ENCODE measurements at regions not wholly inside any gene's neighbourhood (a gene's known extent, or its start where the extent isn't known, plus 50 kb on each side); places are given as distances from the start of the nearest gene placed in this dataset.

DNA sequence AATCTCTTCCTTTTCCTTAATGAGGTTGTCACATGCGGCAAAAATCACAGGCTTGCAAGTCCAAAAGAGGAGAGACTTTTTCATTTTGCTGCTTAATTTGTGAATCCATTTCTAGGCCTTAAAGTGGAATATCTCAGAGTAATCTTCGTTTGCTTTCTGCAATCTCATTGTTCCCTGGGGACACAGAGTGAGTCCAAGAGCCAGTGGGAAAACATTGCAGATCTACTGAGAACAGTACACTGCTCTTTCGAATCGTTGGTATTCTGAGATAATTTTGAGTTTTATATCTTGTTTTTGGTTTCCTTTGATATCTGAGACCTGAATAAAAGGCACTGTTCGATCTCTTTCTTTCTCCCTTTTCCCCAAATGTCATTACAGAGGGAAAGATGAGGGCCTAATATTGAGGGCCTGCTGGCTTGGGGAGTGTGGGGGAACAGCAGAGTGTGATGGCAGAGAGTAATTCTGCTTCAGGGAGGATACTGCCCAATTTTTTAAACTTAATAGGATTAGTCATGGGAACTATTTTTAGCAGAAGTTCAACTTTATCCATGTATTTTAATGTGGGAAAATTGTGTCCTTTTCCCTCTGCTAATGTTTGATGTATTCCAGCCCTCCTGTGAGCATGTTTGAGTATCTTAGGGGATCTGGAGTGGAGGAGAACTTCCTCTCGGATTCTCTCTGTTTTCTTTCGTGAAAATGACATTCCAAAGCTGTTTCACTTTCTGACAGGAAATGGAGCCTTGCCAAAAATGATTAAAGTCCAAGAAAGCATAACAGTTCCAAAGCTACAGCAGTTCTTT is 418.2 kb upstream of the ZEB2 start:
- DNase-seq (ENCODE audit: low spot score) (no peak), ATAC-seq (no peak)
- no peaks in the 10 kb centered on the region for H3K27me3 Mint-ChIP-seq (ENCODE audit: insufficient read depth, low read depth, poor library complexity)
- Histone ChIP-seq H3F3A (replicated peaks; ENCODE audit: low read depth) (no peaks in the 10 kb centered on the region), H4K20me1 (replicated peaks; ENCODE audit: insufficient read depth) (no peaks in the 10 kb centered on the region), H3K4me2 (no peak overlapping the region), H3K27ac (ENCODE audit: low read depth) (no peak overlapping the region), H3K4me1 (ENCODE audit: insufficient read depth) (no peaks in the 10 kb centered on the region), H3K27me3 (ENCODE audit: insufficient read depth) (no peaks in the 10 kb centered on the region), H3K4me3 (no peak overlapping the region), H2AFZ (peak overlapping the region; percentile 21; the same call in 1 of the 2 replicates), H3K79me2 (replicated peaks; ENCODE audit: insufficient read depth) (no peaks in the 10 kb centered on the region), H3K36me3 (ENCODE audit: insufficient read depth) (no peaks in the 10 kb centered on the region), H3K9me2 (ENCODE audit: insufficient read depth) (no peaks in the 10 kb centered on the region)
- TF ChIP-seq ZNF114 (CRISPR knock-in tag; IDR thresholded peaks at IDR 0.05) (no peak), JUNB (IDR thresholded peaks at IDR 0.05; ENCODE audit: unreplicated experiment) (no peak), POLR2AphosphoS5 (IDR thresholded peaks at IDR 0.05; ENCODE audit: low read depth) (no peak), CREB1 (CRISPR knock-in tag; IDR thresholded peaks at IDR 0.05; ENCODE audit: low read depth) (no peak), STAT1 (IDR thresholded peaks at IDR 0.05; ENCODE audit: unreplicated experiment) (no peak), EZH2phosphoT487 (IDR thresholded peaks at IDR 0.05; ENCODE audit: unreplicated experiment) (no peak), ZNF331 (CRISPR knock-in tag; IDR thresholded peaks at IDR 0.05; ENCODE audit: low read depth) (no peak), EZH2 (IDR thresholded peaks at IDR 0.05; ENCODE audit: low read depth, unreplicated experiment) (no peak)
- TF ChIP-seq, protein P1, sequence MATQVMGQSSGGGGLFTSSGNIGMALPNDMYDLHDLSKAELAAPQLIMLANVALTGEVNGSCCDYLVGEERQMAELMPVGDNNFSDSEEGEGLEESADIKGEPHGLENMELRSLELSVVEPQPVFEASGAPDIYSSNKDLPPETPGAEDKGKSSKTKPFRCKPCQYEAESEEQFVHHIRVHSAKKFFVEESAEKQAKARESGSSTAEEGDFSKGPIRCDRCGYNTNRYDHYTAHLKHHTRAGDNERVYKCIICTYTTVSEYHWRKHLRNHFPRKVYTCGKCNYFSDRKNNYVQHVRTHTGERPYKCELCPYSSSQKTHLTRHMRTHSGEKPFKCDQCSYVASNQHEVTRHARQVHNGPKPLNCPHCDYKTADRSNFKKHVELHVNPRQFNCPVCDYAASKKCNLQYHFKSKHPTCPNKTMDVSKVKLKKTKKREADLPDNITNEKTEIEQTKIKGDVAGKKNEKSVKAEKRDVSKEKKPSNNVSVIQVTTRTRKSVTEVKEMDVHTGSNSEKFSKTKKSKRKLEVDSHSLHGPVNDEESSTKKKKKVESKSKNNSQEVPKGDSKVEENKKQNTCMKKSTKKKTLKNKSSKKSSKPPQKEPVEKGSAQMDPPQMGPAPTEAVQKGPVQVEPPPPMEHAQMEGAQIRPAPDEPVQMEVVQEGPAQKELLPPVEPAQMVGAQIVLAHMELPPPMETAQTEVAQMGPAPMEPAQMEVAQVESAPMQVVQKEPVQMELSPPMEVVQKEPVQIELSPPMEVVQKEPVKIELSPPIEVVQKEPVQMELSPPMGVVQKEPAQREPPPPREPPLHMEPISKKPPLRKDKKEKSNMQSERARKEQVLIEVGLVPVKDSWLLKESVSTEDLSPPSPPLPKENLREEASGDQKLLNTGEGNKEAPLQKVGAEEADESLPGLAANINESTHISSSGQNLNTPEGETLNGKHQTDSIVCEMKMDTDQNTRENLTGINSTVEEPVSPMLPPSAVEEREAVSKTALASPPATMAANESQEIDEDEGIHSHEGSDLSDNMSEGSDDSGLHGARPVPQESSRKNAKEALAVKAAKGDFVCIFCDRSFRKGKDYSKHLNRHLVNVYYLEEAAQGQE (IDR thresholded peaks at IDR 0.05; ENCODE audit: unreplicated experiment): no peak
- TF ChIP-seq, protein P2, sequence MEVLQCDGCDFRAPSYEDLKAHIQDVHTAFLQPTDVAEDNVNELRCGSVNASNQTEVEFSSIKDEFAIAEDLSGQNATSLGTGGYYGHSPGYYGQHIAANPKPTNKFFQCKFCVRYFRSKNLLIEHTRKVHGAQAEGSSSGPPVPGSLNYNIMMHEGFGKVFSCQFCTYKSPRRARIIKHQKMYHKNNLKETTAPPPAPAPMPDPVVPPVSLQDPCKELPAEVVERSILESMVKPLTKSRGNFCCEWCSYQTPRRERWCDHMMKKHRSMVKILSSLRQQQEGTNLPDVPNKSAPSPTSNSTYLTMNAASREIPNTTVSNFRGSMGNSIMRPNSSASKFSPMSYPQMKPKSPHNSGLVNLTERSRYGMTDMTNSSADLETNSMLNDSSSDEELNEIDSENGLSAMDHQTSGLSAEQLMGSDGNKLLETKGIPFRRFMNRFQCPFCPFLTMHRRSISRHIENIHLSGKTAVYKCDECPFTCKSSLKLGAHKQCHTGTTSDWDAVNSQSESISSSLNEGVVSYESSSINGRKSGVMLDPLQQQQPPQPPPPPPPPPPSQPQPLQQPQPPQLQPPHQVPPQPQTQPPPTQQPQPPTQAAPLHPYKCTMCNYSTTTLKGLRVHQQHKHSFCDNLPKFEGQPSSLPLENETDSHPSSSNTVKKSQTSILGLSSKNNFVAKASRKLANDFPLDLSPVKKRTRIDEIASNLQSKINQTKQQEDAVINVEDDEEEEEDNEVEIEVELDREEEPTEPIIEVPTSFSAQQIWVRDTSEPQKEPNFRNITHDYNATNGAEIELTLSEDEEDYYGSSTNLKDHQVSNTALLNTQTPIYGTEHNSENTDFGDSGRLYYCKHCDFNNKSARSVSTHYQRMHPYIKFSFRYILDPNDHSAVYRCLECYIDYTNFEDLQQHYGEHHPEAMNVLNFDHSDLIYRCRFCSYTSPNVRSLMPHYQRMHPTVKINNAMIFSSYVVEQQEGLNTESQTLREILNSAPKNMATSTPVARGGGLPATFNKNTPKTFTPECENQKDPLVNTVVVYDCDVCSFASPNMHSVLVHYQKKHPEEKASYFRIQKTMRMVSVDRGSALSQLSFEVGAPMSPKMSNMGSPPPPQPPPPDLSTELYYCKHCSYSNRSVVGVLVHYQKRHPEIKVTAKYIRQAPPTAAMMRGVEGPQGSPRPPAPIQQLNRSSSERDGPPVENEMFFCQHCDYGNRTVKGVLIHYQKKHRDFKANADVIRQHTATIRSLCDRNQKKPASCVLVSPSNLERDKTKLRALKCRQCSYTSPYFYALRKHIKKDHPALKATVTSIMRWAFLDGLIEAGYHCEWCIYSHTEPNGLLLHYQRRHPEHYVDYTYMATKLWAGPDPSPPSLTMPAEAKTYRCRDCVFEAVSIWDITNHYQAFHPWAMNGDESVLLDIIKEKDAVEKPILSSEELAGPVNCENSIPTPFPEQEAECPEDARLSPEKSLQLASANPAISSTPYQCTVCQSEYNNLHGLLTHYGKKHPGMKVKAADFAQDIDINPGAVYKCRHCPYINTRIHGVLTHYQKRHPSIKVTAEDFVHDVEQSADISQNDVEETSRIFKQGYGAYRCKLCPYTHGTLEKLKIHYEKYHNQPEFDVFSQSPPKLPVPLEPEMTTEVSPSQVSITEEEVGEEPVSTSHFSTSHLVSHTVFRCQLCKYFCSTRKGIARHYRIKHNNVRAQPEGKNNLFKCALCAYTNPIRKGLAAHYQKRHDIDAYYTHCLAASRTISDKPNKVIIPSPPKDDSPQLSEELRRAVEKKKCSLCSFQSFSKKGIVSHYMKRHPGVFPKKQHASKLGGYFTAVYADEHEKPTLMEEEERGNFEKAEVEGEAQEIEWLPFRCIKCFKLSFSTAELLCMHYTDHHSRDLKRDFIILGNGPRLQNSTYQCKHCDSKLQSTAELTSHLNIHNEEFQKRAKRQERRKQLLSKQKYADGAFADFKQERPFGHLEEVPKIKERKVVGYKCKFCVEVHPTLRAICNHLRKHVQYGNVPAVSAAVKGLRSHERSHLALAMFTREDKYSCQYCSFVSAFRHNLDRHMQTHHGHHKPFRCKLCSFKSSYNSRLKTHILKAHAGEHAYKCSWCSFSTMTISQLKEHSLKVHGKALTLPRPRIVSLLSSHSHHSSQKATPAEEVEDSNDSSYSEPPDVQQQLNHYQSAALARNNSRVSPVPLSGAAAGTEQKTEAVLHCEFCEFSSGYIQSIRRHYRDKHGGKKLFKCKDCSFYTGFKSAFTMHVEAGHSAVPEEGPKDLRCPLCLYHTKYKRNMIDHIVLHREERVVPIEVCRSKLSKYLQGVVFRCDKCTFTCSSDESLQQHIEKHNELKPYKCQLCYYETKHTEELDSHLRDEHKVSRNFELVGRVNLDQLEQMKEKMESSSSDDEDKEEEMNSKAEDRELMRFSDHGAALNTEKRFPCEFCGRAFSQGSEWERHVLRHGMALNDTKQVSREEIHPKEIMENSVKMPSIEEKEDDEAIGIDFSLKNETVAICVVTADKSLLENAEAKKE (CRISPR knock-in tag; IDR thresholded peaks at IDR 0.05): no peak
- TF ChIP-seq, protein P3, sequence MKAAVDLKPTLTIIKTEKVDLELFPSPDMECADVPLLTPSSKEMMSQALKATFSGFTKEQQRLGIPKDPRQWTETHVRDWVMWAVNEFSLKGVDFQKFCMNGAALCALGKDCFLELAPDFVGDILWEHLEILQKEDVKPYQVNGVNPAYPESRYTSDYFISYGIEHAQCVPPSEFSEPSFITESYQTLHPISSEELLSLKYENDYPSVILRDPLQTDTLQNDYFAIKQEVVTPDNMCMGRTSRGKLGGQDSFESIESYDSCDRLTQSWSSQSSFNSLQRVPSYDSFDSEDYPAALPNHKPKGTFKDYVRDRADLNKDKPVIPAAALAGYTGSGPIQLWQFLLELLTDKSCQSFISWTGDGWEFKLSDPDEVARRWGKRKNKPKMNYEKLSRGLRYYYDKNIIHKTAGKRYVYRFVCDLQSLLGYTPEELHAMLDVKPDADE (IDR thresholded peaks at IDR 0.05): no peak
- TF ChIP-seq, protein P4, sequence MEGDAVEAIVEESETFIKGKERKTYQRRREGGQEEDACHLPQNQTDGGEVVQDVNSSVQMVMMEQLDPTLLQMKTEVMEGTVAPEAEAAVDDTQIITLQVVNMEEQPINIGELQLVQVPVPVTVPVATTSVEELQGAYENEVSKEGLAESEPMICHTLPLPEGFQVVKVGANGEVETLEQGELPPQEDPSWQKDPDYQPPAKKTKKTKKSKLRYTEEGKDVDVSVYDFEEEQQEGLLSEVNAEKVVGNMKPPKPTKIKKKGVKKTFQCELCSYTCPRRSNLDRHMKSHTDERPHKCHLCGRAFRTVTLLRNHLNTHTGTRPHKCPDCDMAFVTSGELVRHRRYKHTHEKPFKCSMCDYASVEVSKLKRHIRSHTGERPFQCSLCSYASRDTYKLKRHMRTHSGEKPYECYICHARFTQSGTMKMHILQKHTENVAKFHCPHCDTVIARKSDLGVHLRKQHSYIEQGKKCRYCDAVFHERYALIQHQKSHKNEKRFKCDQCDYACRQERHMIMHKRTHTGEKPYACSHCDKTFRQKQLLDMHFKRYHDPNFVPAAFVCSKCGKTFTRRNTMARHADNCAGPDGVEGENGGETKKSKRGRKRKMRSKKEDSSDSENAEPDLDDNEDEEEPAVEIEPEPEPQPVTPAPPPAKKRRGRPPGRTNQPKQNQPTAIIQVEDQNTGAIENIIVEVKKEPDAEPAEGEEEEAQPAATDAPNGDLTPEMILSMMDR (conservative IDR thresholded peaks at IDR 0.05; ENCODE audit: low read depth in 2 of 2): no peak
- H3K4me3 Mint-ChIP-seq: no peak overlapping the region
- no peak overlapping the region for H3K27ac Mint-ChIP-seq
- no peaks in the 10 kb centered on the region for H3K4me1 Mint-ChIP-seq
- H3K36me3 Mint-ChIP-seq (ENCODE audit: low read depth): no peaks in the 10 kb centered on the region
- no peaks in the 10 kb centered on the region for H3K9me3 Mint-ChIP-seq

Data from GM23338 (cell line).